ENCODE measurements at regions not wholly inside any gene's neighbourhood (a gene's known extent, or its start where the extent isn't known, plus 50 kb on each side); places are given as distances from the start of the nearest gene placed in this dataset.

GRCh38 chr4:162356181-162356580 is 192.4 kb upstream of the FSTL5 start:
- DNase-seq (ENCODE audit: low read depth in 2 of 2) = no peak

GRCh38 chr4:162352580-162353107 is 188.8 kb upstream of the FSTL5 start:
- no peak for DNase-seq (ENCODE audit: low read depth in 2 of 2)

- DNase-seq (ENCODE audit: low read depth in 2 of 2) = no peak
These were observed 186.5 kb upstream of the FSTL5 start for GRCh38 chr4:162350331-162350730.

- DNase-seq (ENCODE audit: low read depth in 2 of 2) = no peak
These were observed 185.6 kb upstream of the FSTL5 start for GRCh38 chr4:162349395-162349794.

GRCh38 chr4:162347842-162348213 is 184.0 kb upstream of the FSTL5 start:
- DNase-seq (ENCODE audit: low read depth in 2 of 2) = no peak

GRCh38 chr4:162347156-162347841 is 183.5 kb upstream of the FSTL5 start:
- DNase-seq (ENCODE audit: low read depth in 2 of 2) = no peak

GRCh38 chr4:162343967-162344366 is 180.2 kb upstream of the FSTL5 start:
- no peak for DNase-seq (ENCODE audit: low read depth in 2 of 2)

- no peak for DNase-seq (ENCODE audit: low read depth in 2 of 2)
These were observed 177.7 kb upstream of the FSTL5 start for GRCh38 chr4:162341533-162341932.

- no peak for DNase-seq (ENCODE audit: low read depth in 2 of 2)
These were observed 160.1 kb upstream of the FSTL5 start for GRCh38 chr4:162323919-162324318.

GRCh38 chr4:162322054-162322453 is 158.3 kb upstream of the FSTL5 start:
- no peak for DNase-seq (ENCODE audit: low read depth in 2 of 2)

GRCh38 chr4:162285753-162286152 is 122.0 kb upstream of the FSTL5 start:
- DNase-seq (ENCODE audit: low read depth in 2 of 2) = no peak

- DNase-seq (ENCODE audit: low read depth in 2 of 2) = no peak
These were observed 118.9 kb upstream of the FSTL5 start for GRCh38 chr4:162282684-162283083.

- no peak for DNase-seq (ENCODE audit: low read depth in 2 of 2)
These were observed 110.6 kb upstream of the FSTL5 start for GRCh38 chr4:162274354-162274753.

- no peak for DNase-seq (ENCODE audit: low read depth in 2 of 2)
These were observed 108.4 kb upstream of the FSTL5 start for GRCh38 chr4:162272215-162272614.

GRCh38 chr4:162268911-162269310 is 105.1 kb upstream of the FSTL5 start:
- no peak for DNase-seq (ENCODE audit: low read depth in 2 of 2)

GRCh38 chr4:162265802-162266201 is 102.0 kb upstream of the FSTL5 start:
- no peak for DNase-seq (ENCODE audit: low read depth in 2 of 2)

- DNase-seq (ENCODE audit: low read depth in 2 of 2) = no peak
These were observed 81.3 kb upstream of the FSTL5 start for GRCh38 chr4:162245051-162245450.

GRCh38 chr4:162241857-162242256 is 78.1 kb upstream of the FSTL5 start:
- no peak for DNase-seq (ENCODE audit: low read depth in 2 of 2)

- DNase-seq (ENCODE audit: low read depth in 2 of 2) = no peak
These were observed 76.4 kb upstream of the FSTL5 start for GRCh38 chr4:162239992-162240769.

- DNase-seq (ENCODE audit: low read depth in 2 of 2) = no peak
These were observed 73.9 kb upstream of the FSTL5 start for GRCh38 chr4:162237676-162238075.

GRCh38 chr4:162234595-162234994 is 70.8 kb upstream of the FSTL5 start:
- no peak for DNase-seq (ENCODE audit: low read depth in 2 of 2)

GRCh38 chr4:162232349-162232748 is 68.5 kb upstream of the FSTL5 start:
- DNase-seq (ENCODE audit: low read depth in 2 of 2) = no peak

- no peak for DNase-seq (ENCODE audit: low read depth in 2 of 2)
These were observed 65.9 kb upstream of the FSTL5 start for GRCh38 chr4:162229670-162230069.

Measured in dermis microvascular lymphatic vessel endothelial cell (primary cell).